Breast epithelium (tissue), 3 donors: ENCODE measurements at regions not wholly inside any gene's neighbourhood (a gene's known extent, or its start where the extent isn't known, plus 50 kb on each side); places are given as distances from the start of the nearest gene placed in this dataset.
A peak's percentile ranks its signal among the peaks of the same experiment; 100 is the strongest.

Experiments used
- POLR2A ChIP-seq: fragments of 450-650 bp; IDR thresholded peaks from one replicate; pipeline ENCODE4 v1.6.1; 2016; ENCODE audit warnings: antibody characterized with exemption, mild to moderate bottlenecking, moderate library complexity
- POLR2AphosphoS5 ChIP-seq, 3 donors: sonication (generic); formaldehyde crosslinking; IDR thresholded peaks; one replicate each; pipeline ENCODE4 v1.6.1; 2017; ENCODE audit warnings: antibody characterized with exemption in 3 of 3
- TF ChIP-seq, protein P1 (sequence below), 3 donors: fragments of 450-650 bp; IDR thresholded peaks; one replicate each; pipeline ENCODE4 v1.5.1; 2016 to 2017; ENCODE audit warnings: antibody characterized with exemption in 3 of 3, mild to moderate bottlenecking in 3 of 3, moderate library complexity in 3 of 3

DNA sequence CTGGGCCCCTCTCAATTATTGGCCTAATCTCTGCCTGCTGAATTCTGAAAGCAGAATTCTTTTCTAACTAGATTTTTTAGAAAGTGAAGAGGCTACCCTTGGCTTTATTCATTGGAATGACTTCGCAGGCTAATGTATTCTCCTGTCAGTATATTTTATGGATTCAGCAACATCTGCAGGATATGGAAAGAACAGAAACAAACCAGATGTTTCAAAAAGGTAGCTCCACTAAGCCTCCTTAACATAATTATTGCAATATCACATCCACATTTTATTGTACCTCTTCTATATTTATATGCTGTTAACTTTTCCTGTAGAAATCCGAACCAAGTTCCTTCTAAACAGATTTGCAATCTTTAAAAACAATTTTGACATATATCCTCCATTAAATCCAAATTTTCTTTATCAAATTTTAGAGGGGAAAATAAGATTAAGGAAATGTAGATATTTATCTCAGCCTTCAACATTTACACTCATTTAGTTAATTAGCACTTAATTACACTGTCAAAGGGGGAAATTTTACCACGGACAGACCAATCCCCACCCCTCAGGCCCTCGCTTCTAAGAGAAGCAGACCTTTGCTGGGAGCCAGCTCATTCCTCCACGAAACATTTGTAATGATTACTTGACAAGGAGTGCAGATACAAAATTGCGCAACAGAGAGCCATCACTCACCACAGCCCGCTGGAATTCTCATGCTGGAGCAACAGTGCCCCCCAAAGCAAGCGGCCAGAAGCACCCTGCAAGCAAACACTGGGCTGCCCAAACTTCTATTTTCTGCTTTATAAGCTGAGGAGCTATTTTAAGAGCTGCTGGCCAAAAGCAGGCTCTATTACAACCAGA is 253.4 kb downstream of the ETAA1 start:
- TF ChIP-seq, protein P1, sequence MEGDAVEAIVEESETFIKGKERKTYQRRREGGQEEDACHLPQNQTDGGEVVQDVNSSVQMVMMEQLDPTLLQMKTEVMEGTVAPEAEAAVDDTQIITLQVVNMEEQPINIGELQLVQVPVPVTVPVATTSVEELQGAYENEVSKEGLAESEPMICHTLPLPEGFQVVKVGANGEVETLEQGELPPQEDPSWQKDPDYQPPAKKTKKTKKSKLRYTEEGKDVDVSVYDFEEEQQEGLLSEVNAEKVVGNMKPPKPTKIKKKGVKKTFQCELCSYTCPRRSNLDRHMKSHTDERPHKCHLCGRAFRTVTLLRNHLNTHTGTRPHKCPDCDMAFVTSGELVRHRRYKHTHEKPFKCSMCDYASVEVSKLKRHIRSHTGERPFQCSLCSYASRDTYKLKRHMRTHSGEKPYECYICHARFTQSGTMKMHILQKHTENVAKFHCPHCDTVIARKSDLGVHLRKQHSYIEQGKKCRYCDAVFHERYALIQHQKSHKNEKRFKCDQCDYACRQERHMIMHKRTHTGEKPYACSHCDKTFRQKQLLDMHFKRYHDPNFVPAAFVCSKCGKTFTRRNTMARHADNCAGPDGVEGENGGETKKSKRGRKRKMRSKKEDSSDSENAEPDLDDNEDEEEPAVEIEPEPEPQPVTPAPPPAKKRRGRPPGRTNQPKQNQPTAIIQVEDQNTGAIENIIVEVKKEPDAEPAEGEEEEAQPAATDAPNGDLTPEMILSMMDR (IDR thresholded peaks at IDR 0.05), result peak in 2 of 3 donors; percentile 16 to 43
- TF ChIP-seq POLR2A (no peak), POLR2AphosphoS5 (IDR thresholded peaks at IDR 0.05) (peak; percentile 63 to 97 (median 80))
